Muscle layer of colon (tissue), 2 donors: ENCODE measurements at regions not wholly inside any gene's neighbourhood (a gene's known extent, or its start where the extent isn't known, plus 50 kb on each side); places are given as distances from the start of the nearest gene placed in this dataset.

ENCODE experiments used
- H3K27ac ChIP-seq: one replicate; pipeline ENCODE4 v1.7.0; 2013; ENCODE audit warnings: low read depth, mild to moderate bottlenecking, low read length, moderate library complexity
- H3K27me3 ChIP-seq, 2 donors: one replicate each; pipeline ENCODE4 v1.7.0; 2013; ENCODE audit warnings: low read length in 2 of 2, mild to moderate bottlenecking in 2 of 2; ENCODE audit not compliant: insufficient read depth in 2 of 2, control insufficient read depth in 1 of 2
- H3K36me3 ChIP-seq: one replicate; pipeline ENCODE4 v1.7.0; 2013; ENCODE audit warnings: mild to moderate bottlenecking, low read length; ENCODE audit not compliant: insufficient read depth
- H3K4me1 ChIP-seq: one replicate; pipeline ENCODE4 v1.7.0; 2013; ENCODE audit warnings: mild to moderate bottlenecking, low read length; ENCODE audit not compliant: insufficient read depth
- H3K4me3 ChIP-seq, 2 donors: one replicate each; pipeline ENCODE4 v1.7.0; 2013; ENCODE audit warnings: low read length in 2 of 2, low read depth in 1 of 2, mild to moderate bottlenecking in 1 of 2, moderate library complexity in 1 of 2
- H3K9ac ChIP-seq: one replicate; pipeline ENCODE4 v1.7.0; 2013; ENCODE audit warnings: low read length
- H3K9me3 ChIP-seq: one replicate; pipeline ENCODE4 v1.7.0; 2013; ENCODE audit warnings: mild to moderate bottlenecking, low read length
- donor health status: abdominal sarcoma.
- donor health status: Adenocarcinoma of cecum.

GRCh38 chr5:56612353-56612752 is 203.0 kb upstream of the MAP3K1 start:
- no peaks in the 10 kb centered on the region for H3K9me3 ChIP-seq
- H3K27ac ChIP-seq: no peak overlapping the region
- peaks cover 21% of the 10 kb centered on the region for H3K4me1 ChIP-seq
- H3K9ac ChIP-seq: no peak overlapping the region
- no peaks in the 10 kb centered on the region for H3K27me3 ChIP-seq
- no peak overlapping the region for H3K4me3 ChIP-seq
- no peaks in the 10 kb centered on the region for H3K36me3 ChIP-seq

GRCh38 chr5:56610093-56610698 is 205.2 kb upstream of the MAP3K1 start:
- Histone ChIP-seq H3K36me3 (no peaks in the 10 kb centered on the region), H3K9me3 (no peaks in the 10 kb centered on the region), H3K4me3 (no peak overlapping the region), H3K27me3 (no peaks in the 10 kb centered on the region), H3K4me1 (peaks cover 4% of the 10 kb centered on the region), H3K27ac (no peak overlapping the region), H3K9ac (no peak overlapping the region)

GRCh38 chr5:56608217-56608925 is 207.0 kb upstream of the MAP3K1 start:
- H3K27me3 ChIP-seq: no peaks in the 10 kb centered on the region
- no peak overlapping the region for H3K4me3 ChIP-seq
- H3K9ac ChIP-seq: no peak overlapping the region
- no peaks in the 10 kb centered on the region for H3K4me1 ChIP-seq
- H3K9me3 ChIP-seq: no peaks in the 10 kb centered on the region
- no peak overlapping the region for H3K27ac ChIP-seq
- no peaks in the 10 kb centered on the region for H3K36me3 ChIP-seq

GRCh38 chr5:56607551-56607950 is 207.8 kb upstream of the MAP3K1 start:
- H3K9ac ChIP-seq: no peak overlapping the region
- no peaks in the 10 kb centered on the region for H3K27me3 ChIP-seq
- peaks cover under 1% of the 10 kb centered on the region for H3K4me1 ChIP-seq
- H3K36me3 ChIP-seq: no peaks in the 10 kb centered on the region
- no peak overlapping the region for H3K27ac ChIP-seq
- H3K4me3 ChIP-seq: no peak overlapping the region
- no peaks in the 10 kb centered on the region for H3K9me3 ChIP-seq

GRCh38 chr5:56607074-56607473 is 208.3 kb upstream of the MAP3K1 start:
- Histone ChIP-seq H3K4me1 (peaks cover 5% of the 10 kb centered on the region), H3K9ac (no peak overlapping the region), H3K4me3 (no peak overlapping the region), H3K27me3 (no peaks in the 10 kb centered on the region), H3K27ac (no peak overlapping the region), H3K9me3 (no peaks in the 10 kb centered on the region), H3K36me3 (no peaks in the 10 kb centered on the region)

GRCh38 chr5:56606192-56606591 is 209.2 kb upstream of the MAP3K1 start:
- Histone ChIP-seq H3K9me3 (no peaks in the 10 kb centered on the region), H3K27me3 (no peaks in the 10 kb centered on the region), H3K4me1 (peaks cover 12% of the 10 kb centered on the region), H3K9ac (no peak overlapping the region), H3K4me3 (no peak overlapping the region), H3K27ac (no peak overlapping the region), H3K36me3 (no peaks in the 10 kb centered on the region)

- Histone ChIP-seq H3K27me3 (no peaks in the 10 kb centered on the region), H3K9me3 (no peaks in the 10 kb centered on the region), H3K36me3 (no peaks in the 10 kb centered on the region), H3K9ac (no peak overlapping the region), H3K4me1 (peaks cover 12% of the 10 kb centered on the region), H3K27ac (no peak overlapping the region), H3K4me3 (no peak overlapping the region)
Observed at GRCh38 chr5:56605231-56605630, 210.1 kb upstream of the MAP3K1 start.

GRCh38 chr5:56601641-56602071 is 213.7 kb upstream of the MAP3K1 start:
- Histone ChIP-seq H3K9me3 (no peaks in the 10 kb centered on the region), H3K4me1 (peaks cover 12% of the 10 kb centered on the region), H3K9ac (no peak overlapping the region), H3K27ac (no peak overlapping the region), H3K27me3 (no peaks in the 10 kb centered on the region), H3K36me3 (no peaks in the 10 kb centered on the region), H3K4me3 (no peak overlapping the region)

- H3K27ac ChIP-seq: no peak overlapping the region
- H3K4me3 ChIP-seq: no peak overlapping the region
- no peaks in the 10 kb centered on the region for H3K36me3 ChIP-seq
- no peaks in the 10 kb centered on the region for H3K27me3 ChIP-seq
- peaks cover 12% of the 10 kb centered on the region for H3K4me1 ChIP-seq
- no peaks in the 10 kb centered on the region for H3K9me3 ChIP-seq
- no peak overlapping the region for H3K9ac ChIP-seq
Observed at GRCh38 chr5:56598941-56599340, 216.4 kb upstream of the MAP3K1 start.

- H3K9ac ChIP-seq: no peak overlapping the region
- H3K9me3 ChIP-seq: no peaks in the 10 kb centered on the region
- no peaks in the 10 kb centered on the region for H3K36me3 ChIP-seq
- no peaks in the 10 kb centered on the region for H3K27me3 ChIP-seq
- no peak overlapping the region for H3K27ac ChIP-seq
- H3K4me3 ChIP-seq: no peak overlapping the region
- no peaks in the 10 kb centered on the region for H3K4me1 ChIP-seq
Observed at GRCh38 chr5:56596155-56596554, 219.2 kb upstream of the MAP3K1 start.

- no peaks in the 10 kb centered on the region for H3K27me3 ChIP-seq
- H3K4me1 ChIP-seq: no peaks in the 10 kb centered on the region
- H3K9me3 ChIP-seq: no peaks in the 10 kb centered on the region
- no peak overlapping the region for H3K9ac ChIP-seq
- no peak overlapping the region for H3K4me3 ChIP-seq
- no peak overlapping the region for H3K27ac ChIP-seq
- no peaks in the 10 kb centered on the region for H3K36me3 ChIP-seq
Observed at GRCh38 chr5:56595566-56595965, 219.8 kb upstream of the MAP3K1 start.

- H3K9ac ChIP-seq: no peak overlapping the region
- no peaks in the 10 kb centered on the region for H3K36me3 ChIP-seq
- no peak overlapping the region for H3K27ac ChIP-seq
- H3K9me3 ChIP-seq: no peaks in the 10 kb centered on the region
- no peak overlapping the region for H3K4me3 ChIP-seq
- H3K27me3 ChIP-seq: no peaks in the 10 kb centered on the region
- no peaks in the 10 kb centered on the region for H3K4me1 ChIP-seq
Observed at GRCh38 chr5:56594792-56595191, 220.6 kb upstream of the MAP3K1 start.
